ENCODE measurements at regions not wholly inside any gene's neighbourhood (a gene's known extent, or its start where the extent isn't known, plus 50 kb on each side); places are given as distances from the start of the nearest gene placed in this dataset.

GRCh38 chr13:105232439-105232838, 1303.0 kb downstream of the EFNB2 start:
- no peaks in the 10 kb centered on the region for H3K27me3 ChIP-seq (replicated peaks)
- in situ Hi-C loops (cut with HindIII; ENCODE audit: low pct_ligation_motif_present, low sequenced_read_pairs): no loop called here
- no peak for TF ChIP-seq CTCF (IDR thresholded peaks at IDR 0.05; ENCODE audit: low read depth, low read length, missing control alignments)
- DNase-seq: no peak
- H3K36me3 ChIP-seq (replicated peaks): no peaks in the 10 kb centered on the region
- H3K4me3 ChIP-seq (ENCODE audit: low read depth, low read length): no peak overlapping the region
- H3K27ac ChIP-seq: no peak overlapping the region

GRCh38 chr13:105232006-105232405, 1303.5 kb downstream of the EFNB2 start:
- no peak for TF ChIP-seq CTCF (IDR thresholded peaks at IDR 0.05; ENCODE audit: low read depth, low read length, missing control alignments)
- Histone ChIP-seq H3K36me3 (replicated peaks) (no peaks in the 10 kb centered on the region), H3K27me3 (replicated peaks) (no peaks in the 10 kb centered on the region), H3K27ac (no peak overlapping the region), H3K4me3 (ENCODE audit: low read depth, low read length) (no peak overlapping the region)
- DNase-seq: no peak
- in situ Hi-C loops (cut with HindIII; ENCODE audit: low pct_ligation_motif_present, low sequenced_read_pairs): no loop called here

- no peaks in the 10 kb centered on the region for H3K36me3 ChIP-seq (replicated peaks)
- H3K27me3 ChIP-seq (replicated peaks): no peaks in the 10 kb centered on the region
- in situ Hi-C loops (cut with HindIII; ENCODE audit: low pct_ligation_motif_present, low sequenced_read_pairs): no loop called here
- no peak overlapping the region for H3K27ac ChIP-seq
- DNase-seq: no peak
- H3K4me3 ChIP-seq (ENCODE audit: low read depth, low read length): no peak overlapping the region
- TF ChIP-seq CTCF (IDR thresholded peaks at IDR 0.05; ENCODE audit: low read depth, low read length, missing control alignments): no peak
Observed at GRCh38 chr13:105231579-105231978, 1303.9 kb downstream of the EFNB2 start.

- in situ Hi-C loops (cut with HindIII; ENCODE audit: low pct_ligation_motif_present, low sequenced_read_pairs): no loop called here
- TF ChIP-seq CTCF (IDR thresholded peaks at IDR 0.05; ENCODE audit: low read depth, low read length, missing control alignments): no peak
Observed at GRCh38 chr13:105220881-105221280, 1314.6 kb downstream of the EFNB2 start.

GRCh38 chr13:105220063-105220462, 1315.4 kb downstream of the EFNB2 start:
- in situ Hi-C loops (cut with HindIII; ENCODE audit: low pct_ligation_motif_present, low sequenced_read_pairs): no loop called here

More at GRCh38 chr13:105220881-105221280, 1314.6 kb downstream of the EFNB2 start:
- Histone ChIP-seq H3K36me3 (replicated peaks) (no peaks in the 10 kb centered on the region), H3K4me3 (ENCODE audit: low read depth, low read length) (no peak overlapping the region), H3K27ac (no peak overlapping the region), H3K27me3 (replicated peaks) (no peaks in the 10 kb centered on the region)
- no peak for DNase-seq

More at GRCh38 chr13:105220063-105220462, 1315.4 kb downstream of the EFNB2 start:
- peak; percentile 79 for DNase-seq
- no peak for TF ChIP-seq CTCF (IDR thresholded peaks at IDR 0.05; ENCODE audit: low read depth, low read length, missing control alignments)
- Histone ChIP-seq H3K27ac (peak overlapping the region; percentile 65), H3K4me3 (ENCODE audit: low read depth, low read length) (no peak overlapping the region), H3K27me3 (replicated peaks) (no peaks in the 10 kb centered on the region), H3K36me3 (replicated peaks) (no peaks in the 10 kb centered on the region)

All from brain microvascular endothelial cell (primary cell).